ENCODE measurements at regions not wholly inside any gene's neighbourhood (a gene's known extent, or its start where the extent isn't known, plus 50 kb on each side); places are given as distances from the start of the nearest gene placed in this dataset.

- no peaks in the 10 kb centered on the region for H3K9me3 ChIP-seq
- H3K27ac ChIP-seq = no peak overlapping the region
- no peaks in the 10 kb centered on the region for H3K36me3 ChIP-seq
- 89 to 90% methylated on average over 5 of the region's 5 CpGs for WGBS, 2 donors
- TF ChIP-seq CTCF (IDR thresholded peaks at IDR 0.05) = no peak
- no peak for TF ChIP-seq POLR2A (IDR thresholded peaks at IDR 0.05)
- DNase-seq = no peak
- H3K27me3 ChIP-seq = no peaks in the 10 kb centered on the region
- H3K4me3 ChIP-seq (replicated peaks in 1 of 3) = no peak overlapping the region
- intact Hi-C loops (cut with DNase I) = no loop called here
- no peaks in the 10 kb centered on the region for H3K4me1 ChIP-seq
Observed at GRCh38 chr14:26982071-26982470, 384.2 kb upstream of the NOVA1 start.

- TF ChIP-seq POLR2A (IDR thresholded peaks at IDR 0.05) (no peak), CTCF (IDR thresholded peaks at IDR 0.05) (peak; percentile 21 to 74 (median 52))
- Histone ChIP-seq H3K4me1 (no peaks in the 10 kb centered on the region), H3K27me3 (no peaks in the 10 kb centered on the region), H3K27ac (no peak overlapping the region), H3K4me3 (replicated peaks in 1 of 3) (no peak overlapping the region), H3K36me3 (no peaks in the 10 kb centered on the region), H3K9me3 (no peaks in the 10 kb centered on the region)
- intact Hi-C loops (cut with DNase I) = no loop called here
- WGBS, 2 donors = 33 to 47% methylated on average over 9 of the region's 9 CpGs
- DNase-seq = peak; percentile 65 to 73
Observed at GRCh38 chr14:26984311-26985177, 386.7 kb upstream of the NOVA1 start.

GRCh38 chr14:26987744-26988363 is 390.0 kb upstream of the NOVA1 start:
- DNase-seq = no peak
- intact Hi-C loops (cut with DNase I) = no loop called here
- WGBS, 2 donors = 82 to 86% methylated on average over 7 of the region's 7 CpGs
- Histone ChIP-seq H3K4me3 (replicated peaks in 1 of 3) (no peak overlapping the region), H3K36me3 (no peaks in the 10 kb centered on the region), H3K4me1 (no peaks in the 10 kb centered on the region), H3K27ac (no peak overlapping the region), H3K9me3 (no peaks in the 10 kb centered on the region), H3K27me3 (no peaks in the 10 kb centered on the region)
- TF ChIP-seq POLR2A (IDR thresholded peaks at IDR 0.05) = no peak
- TF ChIP-seq CTCF (IDR thresholded peaks at IDR 0.05) = no peak

GRCh38 chr14:26990946-26991345 is 393.1 kb upstream of the NOVA1 start:
- Histone ChIP-seq H3K27me3 (no peaks in the 10 kb centered on the region), H3K36me3 (no peaks in the 10 kb centered on the region), H3K4me1 (no peaks in the 10 kb centered on the region), H3K4me3 (replicated peaks in 1 of 3) (no peak overlapping the region), H3K27ac (no peak overlapping the region), H3K9me3 (no peaks in the 10 kb centered on the region)
- intact Hi-C loops (cut with DNase I) = no loop called here
- TF ChIP-seq CTCF (IDR thresholded peaks at IDR 0.05) (no peak), POLR2A (IDR thresholded peaks at IDR 0.05) (no peak)
- DNase-seq = no peak

Measured in thyroid gland (tissue), 4 donors.